Neural progenitor cell (in vitro differentiated cells): ENCODE measurements at regions not wholly inside any gene's neighbourhood (a gene's known extent, or its start where the extent isn't known, plus 50 kb on each side); places are given as distances from the start of the nearest gene placed in this dataset.

Experiments
- CTCF ChIP-seq: fragments of 200-600 bp; sonication (generic); IDR thresholded peaks from 2 replicates; pipeline ENCODE4 v1.5.1; 2017; ENCODE audit warnings: antibody characterized with exemption, mild to moderate bottlenecking
- EZH2 ChIP-seq: fragments of 200-600 bp; sonication (generic); IDR thresholded peaks from 2 replicates; pipeline ENCODE4 v1.6.1; 2017; ENCODE audit warnings: antibody characterized with exemption, mild to moderate bottlenecking, moderate library complexity

GRCh38 chr5:61640179-61641021, 308.3 kb downstream of the ZSWIM6 start:
- TF ChIP-seq CTCF, result no peak
- no peak for TF ChIP-seq EZH2
